Activated naive CD4-positive, alpha-beta T cell (primary cell): ENCODE measurements at regions not wholly inside any gene's neighbourhood (a gene's known extent, or its start where the extent isn't known, plus 50 kb on each side); places are given as distances from the start of the nearest gene placed in this dataset.
"Not testable (repeated sequence)": the region's sequence is repeated elsewhere in the genome, so short reads cannot be mapped to it uniquely, and the experiment has no call there.

Experiments
- DNase-seq, 4 experiments: peaks; one replicate each; lab custom pipeline; 2025; lab: John Stamatoyannopoulos, UW

DNA sequence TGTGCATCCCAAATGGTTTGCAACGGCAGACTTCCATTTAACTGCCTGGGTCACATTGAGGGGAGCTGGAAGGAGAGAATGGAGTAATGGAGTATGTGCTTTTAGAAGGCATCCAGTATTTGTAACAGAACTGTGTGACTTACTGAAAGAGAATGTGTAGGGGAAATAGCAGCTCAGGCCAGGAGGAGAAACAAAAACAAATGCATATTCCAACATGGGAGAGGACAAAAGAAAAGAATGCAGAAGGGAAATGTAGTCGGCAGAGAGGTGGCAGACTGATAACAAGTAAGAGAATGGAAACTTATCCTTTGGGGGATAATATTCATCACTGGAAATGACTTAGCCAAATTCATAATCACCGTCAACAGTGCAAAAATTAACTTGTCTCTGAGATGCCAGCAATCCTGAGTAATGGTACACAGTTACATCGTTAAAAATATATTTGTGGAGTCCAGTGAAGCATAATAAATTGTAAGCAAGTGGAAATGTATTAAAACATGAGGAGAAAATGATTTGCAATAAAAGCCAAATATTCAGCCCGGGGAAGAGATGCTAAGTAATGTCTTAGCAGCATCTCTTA is 294.9 kb upstream of the SGO1 start:
- no peak for DNase-seq

DNA sequence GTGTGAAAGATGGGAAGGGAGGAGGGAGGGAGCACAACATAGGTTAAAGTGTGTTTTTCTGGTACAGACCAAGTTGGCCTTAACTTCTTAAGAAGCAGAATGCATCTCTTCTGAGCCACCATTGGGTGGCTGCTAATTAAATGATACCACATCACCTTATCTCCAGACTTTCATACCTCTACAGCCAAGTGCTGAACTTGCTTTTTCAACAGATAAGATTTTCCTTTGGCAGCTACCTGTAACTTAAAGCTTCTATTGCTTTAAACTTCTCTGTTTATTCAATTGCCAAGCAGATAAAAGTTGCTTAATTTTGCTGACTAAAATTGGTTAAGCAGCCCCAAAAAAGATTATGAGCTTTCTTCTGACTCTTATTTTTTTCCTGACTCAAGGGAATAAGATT is 292.4 kb upstream of the SGO1 start:
- no peak for DNase-seq

DNA sequence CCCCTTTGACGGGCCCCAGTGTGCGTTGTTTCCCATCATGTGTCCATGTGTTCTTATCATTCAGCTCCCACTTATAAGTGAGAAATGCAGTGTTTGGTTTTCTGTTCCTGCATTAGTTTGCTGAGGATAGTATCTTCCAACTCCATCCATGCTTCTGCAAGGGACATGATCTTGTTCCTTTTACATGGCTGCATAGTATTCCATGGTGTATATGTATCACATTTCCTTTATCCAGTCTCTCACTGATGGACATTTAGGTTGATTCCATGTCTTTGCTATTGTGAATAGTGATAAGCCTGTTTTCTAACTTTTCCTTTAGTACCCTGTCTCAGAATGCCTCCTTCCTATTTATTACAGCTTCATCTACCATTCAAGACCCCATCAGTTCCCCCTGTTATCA is 278.2 kb upstream of the SGO1 start:
- not testable (repeated sequence) for DNase-seq

DNA sequence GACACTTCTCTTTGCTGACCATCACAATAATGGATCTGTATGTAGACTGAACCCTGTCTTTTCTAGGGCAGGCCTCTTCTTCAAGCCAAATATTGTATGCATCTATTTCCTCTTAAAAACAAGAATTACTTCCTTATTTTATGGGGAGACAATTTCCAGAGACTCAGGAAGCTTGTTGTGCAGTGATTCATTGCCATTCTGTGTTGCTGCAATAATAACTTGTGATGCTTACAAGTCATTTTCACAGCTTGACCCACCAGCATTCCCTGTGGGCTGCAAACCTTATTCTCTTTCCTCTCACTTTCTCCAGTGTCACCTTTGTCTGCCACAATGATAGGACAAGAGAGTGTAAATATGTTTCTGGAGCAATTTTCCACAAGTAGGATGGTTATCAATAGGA is 276.7 kb upstream of the SGO1 start:
- no peak for DNase-seq

DNA sequence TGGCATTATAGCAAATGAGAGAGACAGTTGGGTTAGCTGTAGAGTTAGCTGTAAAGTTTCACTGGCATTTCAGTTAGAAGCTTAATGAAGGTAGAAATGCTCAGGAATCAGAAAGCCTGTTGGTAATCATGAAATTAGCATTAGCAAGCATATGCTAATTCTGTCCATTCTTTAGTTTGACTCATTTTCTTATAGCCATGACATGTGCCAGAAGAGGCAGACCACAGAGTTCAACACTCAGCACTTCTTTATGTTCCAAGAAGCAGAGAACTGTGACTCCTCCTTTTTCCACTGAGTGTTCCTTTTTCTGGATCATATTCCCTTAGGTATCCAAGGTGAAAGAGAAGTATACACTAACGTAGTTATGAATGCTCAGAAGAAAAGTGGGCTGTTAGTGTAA is 276.2 kb upstream of the SGO1 start:
- DNase-seq, result no peak

DNA sequence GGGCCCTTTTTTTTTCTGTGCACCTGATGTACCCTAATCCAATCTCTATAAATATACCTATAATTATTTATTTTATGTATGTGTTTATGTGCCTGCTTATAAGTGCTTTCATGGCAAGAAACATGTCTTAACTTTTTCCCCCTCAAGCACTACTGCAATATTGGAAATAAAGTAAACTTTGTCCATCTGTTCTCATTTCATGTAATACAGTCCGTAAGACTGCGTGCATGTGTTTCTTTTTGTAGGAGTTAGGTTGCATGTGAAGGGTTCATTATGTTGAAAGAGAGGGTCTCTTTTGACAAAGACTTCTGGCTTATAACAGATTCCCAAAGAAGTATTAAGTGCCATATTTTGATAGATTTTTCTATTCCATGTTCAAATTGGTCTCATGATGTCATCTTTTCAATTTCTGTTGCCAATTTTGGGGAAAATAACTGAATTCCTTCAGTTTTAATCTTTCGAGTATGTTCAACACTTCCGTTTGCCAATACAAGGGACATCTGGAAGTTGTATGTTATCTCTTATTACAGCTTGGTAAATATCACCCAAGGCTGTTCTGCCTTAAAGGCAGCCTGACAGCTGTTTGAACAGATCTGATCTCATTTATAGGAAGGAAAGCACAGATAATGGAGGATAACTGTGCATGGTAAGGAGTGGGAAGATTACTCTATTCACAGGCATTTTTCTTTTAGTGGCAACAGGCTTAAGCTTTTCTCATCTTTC is 273.1 kb upstream of the SGO1 start:
- DNase-seq, result no peak

DNA sequence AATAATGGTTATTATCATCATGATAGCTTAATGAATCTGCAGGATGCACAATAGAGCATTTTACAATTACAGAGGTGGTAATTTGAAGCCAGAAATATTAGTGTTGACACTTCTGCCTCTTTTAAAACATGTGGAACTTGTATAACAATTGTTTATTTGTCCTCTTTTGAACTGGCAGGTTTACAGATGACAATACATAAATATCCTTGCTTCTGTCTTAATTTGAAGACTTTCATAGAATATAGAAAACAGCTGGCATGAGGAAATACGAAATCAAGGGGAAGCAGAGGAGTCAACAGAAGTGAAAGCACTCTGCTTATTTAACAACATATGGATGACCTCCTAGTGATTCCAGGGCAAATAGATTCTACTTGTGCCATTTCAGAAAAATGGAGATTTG is 270.5 kb upstream of the SGO1 start:
- DNase-seq, result no peak

DNA sequence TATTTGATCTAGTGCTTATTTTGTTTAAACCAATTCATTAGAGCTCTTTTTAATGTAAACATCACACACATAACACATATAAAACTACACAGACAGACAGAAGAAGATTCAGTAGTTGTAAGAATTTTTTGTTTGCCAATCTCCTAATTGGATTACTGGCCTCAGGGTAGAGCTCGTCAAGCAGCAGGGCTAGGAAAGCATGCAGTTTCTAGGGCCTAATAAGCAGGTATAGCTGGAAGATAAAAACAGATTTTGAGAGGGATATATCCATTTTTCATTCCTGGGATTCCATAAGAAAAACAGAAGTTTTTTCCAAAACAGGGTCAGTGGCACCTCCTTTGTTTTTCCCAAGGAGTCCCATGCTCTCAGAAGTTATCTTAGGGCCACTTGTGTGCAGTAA is 265.2 kb upstream of the SGO1 start:
- no peak for DNase-seq

DNA sequence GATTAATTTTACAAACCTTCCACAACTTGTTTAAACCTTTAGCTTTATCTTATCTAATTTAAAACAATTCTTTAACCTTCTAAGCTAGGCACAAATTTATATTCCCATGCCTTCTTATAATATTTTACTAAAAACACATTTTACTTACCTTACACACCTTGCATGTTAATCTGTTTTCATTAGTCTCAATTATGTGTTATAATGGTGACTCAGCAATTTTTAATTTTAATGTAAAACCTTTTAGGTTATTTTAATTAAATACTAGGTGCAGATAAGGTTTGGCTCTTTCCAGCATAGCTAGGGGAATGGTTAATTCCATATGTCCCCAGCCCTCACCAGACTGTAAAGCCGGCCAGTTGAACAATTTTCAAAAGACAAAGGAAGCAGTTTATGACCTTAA is 264.6 kb upstream of the SGO1 start:
- DNase-seq, result no peak

DNA sequence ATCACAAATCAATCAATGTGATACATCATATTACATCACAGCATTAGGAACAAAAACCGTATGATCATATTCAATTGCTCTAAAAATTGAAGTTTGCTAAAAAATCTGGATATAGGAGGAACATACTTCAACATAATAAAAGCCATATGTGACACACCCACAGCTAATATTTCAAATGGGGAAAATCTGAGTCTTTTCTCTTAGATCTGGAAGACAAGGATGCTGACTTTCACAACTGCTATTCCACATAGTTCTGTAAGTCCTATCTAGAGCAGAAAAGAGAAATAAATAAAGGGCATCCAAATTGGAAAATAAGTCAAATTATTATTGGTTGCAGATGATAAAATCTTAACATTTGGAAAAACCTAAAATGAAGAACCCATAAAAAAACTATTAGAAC is 256.8 kb upstream of the SGO1 start:
- DNase-seq, result no peak

DNA sequence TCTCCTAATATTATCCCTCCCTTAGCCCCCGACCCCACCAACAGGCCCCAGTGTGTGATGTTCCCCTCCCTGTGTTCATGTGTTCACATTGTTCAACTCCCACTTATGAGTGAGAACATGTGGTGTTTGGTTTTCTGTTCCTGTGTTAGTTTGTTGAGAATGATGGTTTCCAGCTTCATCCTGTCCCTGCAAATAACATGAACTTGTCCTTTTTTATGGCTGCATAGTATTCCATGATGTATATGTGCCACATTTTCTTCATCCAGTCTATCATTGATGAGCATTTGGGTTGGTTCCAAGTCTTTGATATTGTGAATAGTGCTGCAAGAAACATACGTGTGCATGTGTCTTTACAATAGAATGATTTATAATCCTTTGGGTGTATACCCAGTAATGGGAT is 241.3 kb upstream of the SGO1 start:
- not testable (repeated sequence) for DNase-seq

DNA sequence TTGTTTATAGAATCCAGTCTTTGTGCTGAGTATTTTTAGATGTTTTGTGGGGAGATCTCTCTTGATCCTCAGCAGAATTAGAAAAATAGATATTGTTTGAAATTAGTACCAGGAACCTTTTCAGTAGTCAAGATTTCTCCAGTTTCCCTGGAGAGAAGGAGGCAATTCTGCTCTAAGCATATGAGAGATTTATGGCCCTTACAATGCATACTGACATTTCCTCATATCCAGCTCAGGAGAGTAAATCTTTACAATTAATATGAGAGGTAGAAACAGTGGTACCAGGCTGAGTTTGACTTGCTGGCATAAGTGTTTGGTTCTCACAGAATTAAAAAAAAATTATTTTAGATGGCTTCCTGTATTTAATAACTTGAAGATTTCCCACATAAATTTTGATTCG is 239.1 kb upstream of the SGO1 start:
- DNase-seq, result no peak

DNA sequence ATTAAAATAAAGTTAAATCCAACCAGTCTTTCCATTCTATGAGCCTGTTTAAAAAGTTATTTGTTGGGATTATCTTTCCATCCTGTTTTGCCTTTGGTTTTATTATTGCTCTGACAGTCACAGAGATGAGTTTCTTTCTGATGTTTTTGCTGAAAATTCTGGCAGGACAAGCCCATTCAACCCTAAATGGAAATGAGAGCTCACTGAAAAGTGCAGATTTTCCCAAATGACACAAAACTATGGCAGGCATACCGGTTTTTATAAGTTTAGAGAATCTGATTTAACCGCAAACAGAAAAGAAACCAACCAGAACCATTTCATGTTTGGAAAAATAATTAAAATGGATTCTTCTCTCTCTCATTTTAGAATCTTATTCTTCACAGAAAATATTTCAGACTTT is 238.1 kb upstream of the SGO1 start:
- no peak for DNase-seq

DNA sequence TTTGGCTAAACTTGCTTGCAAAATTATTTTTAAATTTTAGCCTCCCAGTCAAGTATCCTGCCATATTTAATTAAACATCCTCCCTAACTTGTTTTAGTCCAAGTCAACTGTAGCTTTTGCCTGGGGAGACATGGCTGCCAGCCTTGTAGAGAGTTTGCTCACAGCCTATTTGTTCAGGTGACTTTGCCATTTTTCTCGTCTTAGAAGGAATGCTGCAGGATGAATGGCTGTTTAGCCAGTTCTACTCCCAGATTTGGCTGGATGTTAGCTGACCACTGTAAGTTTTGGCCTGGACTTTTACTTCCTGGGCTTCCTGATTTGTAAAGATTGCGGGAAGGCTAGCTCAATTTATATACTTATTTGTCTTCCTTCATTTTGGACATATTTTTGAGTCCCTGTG is 236.4 kb upstream of the SGO1 start:
- no peak for DNase-seq

DNA sequence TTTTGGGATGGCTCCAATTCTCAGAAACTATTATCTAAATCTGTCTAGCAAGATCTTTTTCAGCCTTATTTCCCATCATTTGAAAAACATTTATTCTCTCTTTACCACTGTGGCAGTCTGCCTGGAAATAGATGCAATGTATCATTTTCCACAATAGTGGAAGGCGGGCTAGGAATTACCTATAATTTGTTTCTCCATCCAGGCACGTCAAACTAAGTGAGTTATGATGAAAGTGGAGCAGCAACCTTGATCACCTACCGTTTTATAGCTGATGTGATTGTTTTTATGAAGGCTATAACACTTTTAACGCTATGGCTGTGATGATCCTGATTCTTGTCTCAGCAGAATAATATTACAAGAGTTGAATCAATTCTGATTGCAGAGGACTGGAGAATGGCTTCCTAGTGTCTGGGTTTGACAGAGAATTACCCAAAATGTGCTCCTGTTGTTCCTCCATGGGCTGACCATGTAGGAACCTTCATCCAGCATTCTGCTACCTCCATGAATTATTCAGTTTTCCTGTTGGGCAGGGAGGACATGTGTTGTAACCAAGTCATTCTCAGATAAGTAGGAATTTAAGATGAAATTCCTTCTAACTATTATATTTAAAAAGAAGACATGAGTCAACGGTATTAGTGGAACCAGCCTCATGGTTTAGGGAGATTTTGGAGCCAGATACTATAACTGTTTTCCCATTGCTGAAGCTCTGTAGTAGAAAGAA is 231.5 kb upstream of the SGO1 start:
- DNase-seq, result no peak

DNA sequence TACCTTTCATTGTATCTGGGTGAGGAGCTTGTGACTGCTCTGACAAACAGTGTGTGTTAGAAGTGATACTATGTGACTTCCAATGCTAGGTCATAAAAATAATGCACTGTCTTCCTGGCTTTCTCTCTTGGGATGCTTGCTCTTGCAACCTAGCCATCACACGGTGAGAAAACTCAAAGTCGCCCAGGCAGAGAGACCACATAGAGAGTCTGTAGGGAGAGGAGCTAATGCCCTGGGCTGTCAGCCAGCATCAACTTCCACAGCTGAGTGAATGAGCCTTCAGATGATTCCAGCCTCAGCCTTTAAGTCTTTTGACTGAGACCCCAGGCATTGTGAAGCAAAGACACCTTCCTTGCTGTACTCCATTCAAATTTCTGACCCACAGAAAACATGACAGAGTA is 220.6 kb upstream of the SGO1 start:
- DNase-seq, result no peak

DNA sequence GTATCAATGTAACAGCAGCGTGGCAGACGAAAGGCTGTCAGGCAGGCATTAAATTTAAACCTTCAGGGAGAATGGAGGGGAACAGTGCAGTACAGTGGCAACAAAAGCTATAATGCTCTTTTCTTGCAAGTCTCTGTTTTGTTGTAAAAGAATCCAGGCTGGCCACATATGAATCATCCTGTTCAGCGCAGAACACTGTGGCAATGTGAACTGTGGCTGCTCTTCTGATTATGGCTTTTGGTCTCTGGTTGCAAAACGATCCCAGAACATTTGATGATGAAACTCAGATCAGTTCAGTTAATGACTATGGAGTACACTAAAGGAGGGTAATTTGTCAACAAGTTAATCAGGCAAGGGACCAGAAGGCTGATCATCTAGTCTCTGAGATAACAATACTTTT is 219.7 kb upstream of the SGO1 start:
- no peak for DNase-seq

DNA sequence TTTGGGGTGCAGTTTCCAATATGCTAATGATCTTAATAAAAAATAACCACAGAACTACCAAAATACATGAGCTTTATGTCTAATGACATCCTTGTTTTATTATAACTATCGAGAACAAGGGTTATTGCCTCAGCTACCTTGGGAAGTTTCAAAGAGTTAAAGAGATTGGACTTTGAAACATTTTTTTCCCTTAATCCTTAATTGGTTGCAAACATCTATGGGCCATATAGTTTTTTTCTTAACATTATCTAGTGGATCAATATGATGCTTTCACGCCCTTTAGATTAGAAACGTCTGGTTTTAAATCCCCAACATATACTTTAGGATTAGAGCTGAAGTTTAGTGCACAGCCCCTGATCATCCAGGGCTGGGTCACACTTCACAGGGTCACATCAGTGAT is 219.2 kb upstream of the SGO1 start:
- no peak for DNase-seq

DNA sequence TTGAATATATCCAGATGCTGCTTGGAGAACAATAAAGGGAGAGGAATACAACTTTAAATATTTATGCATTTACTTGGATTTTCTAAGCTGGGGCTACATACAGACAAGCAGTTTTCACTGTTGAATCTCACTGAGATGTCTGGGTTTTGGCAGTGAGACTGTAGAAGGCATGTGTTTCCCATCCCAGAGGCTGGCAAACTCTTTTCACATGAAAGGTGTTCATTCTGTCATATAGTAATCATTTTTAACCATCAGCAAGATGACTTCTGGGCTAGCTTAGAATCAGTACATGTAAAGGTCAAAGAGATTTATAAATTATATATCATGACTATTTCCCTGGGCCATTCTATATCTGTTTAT is 218.7 kb upstream of the SGO1 start:
- DNase-seq, result no peak

DNA sequence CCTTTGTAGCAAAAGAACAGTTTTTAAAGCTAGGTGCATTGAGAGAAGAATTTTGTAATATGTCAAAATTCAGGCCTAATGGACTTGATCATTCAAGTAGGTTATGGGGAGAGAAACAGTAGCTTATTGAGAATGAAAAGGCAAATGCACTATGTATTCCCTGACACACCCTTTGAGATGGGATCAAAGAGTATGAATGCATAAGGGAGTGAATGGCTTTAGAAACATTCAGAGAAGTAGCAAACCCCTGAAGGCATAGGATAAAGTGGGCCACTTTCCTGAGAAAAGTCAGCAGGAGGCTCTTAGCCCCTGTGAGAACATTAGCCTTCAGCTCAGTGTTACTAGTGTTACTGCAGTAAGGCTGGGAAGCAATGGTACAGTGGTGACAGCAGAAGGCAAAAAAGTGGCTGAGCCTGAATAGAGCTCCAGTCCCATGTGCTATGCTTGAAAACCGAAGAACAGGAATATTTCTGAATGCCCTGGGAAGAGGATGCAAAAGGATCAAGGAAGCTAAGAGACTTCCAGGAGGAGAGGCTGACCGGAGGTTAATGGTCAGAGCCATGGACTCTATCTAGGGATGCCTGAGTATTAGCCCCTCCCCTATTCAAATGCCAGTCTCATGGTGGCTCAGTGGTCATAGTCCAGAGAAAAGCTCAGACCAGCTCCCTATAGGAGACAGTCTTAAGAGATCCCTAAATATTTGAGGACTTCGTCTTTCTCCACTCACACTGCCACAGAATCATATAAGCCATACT is 218.2 kb upstream of the SGO1 start:
- no peak for DNase-seq

DNA sequence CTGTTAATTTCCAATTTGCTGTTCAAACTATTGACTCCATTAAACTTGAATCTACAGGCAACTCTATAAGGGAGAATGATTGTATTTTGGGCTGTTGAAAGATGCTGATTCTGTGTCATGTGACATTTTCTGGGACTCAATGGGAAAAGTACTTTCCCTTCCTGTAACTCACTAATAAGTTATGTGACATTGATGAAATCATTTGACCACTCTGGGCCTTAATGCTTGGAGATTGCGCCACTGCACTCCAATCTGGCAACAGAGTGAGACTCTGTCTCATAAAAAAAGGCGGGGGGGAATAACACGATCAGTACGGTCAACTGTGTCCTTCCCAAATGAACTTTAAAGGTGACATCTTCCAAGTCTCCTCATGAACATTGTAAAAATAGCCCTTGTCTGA is 215.2 kb upstream of the SGO1 start:
- no peak for DNase-seq

DNA sequence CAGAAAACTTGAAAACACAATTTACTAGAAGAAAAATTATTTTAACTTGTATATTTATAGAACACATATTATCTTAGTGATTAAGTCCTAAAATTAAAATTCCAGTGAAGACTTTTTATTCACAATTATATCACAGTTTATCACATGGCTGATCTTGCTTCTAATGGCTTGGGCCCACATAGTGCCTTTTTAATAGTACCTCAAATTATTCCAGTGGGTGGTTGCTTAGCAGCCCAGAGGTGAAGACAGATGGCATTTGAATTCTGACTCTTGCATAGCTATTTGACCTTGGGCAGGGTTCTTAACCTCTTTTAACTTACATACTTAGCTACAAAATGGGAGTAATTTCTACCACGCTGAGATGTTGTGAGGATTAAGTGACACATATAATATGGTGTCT is 214.7 kb upstream of the SGO1 start:
- no peak for DNase-seq

DNA sequence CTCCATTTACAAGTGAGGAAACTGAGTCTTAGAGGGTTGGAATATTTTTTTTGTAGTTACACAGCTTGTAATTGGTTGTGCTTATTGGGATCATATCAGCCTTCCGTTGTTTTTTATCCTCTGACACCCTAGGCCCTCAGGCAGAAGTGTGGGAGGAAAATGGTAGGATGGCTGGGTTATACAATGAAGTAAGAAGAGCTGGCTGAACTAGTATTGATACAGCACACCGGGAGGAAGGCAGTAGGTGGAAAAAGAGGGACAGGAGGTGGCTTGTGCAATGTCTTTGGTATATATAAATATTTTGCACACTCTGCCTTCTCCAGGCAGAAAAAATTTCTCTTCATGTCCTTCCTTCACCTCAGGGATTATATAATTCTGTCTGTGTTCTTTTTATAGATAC is 214.3 kb upstream of the SGO1 start:
- DNase-seq, result no peak
